NOMO-1 (cell line): ENCODE measurements at regions not wholly inside any gene's neighbourhood (a gene's known extent, or its start where the extent isn't known, plus 50 kb on each side); places are given as distances from the start of the nearest gene placed in this dataset.
"Not testable (repeated sequence)": the region's sequence is repeated elsewhere in the genome, so short reads cannot be mapped to it uniquely, and the experiment has no call there.

ENCODE experiments used
- DNase-seq, 2 experiments: peaks; one replicate each; lab custom pipeline; 2025; ENCODE audit not compliant: unreplicated experiment in 2 of 2; lab: John Stamatoyannopoulos, UW

- DNase-seq: no peak
Measured at GRCh38 chr1:118578276-118578675, 393.2 kb upstream of the SPAG17 start.

- DNase-seq: no peak
Measured at GRCh38 chr1:118575060-118575459, 390.0 kb upstream of the SPAG17 start.

GRCh38 chr1:118564961-118565703 lies 380.1 kb upstream of the SPAG17 start:
- no peak for DNase-seq

- DNase-seq: peak; percentile 38 to 60
Measured at GRCh38 chr1:118563981-118564951, 379.2 kb upstream of the SPAG17 start.

GRCh38 chr1:118558933-118559332 lies 373.9 kb upstream of the SPAG17 start:
- no peak for DNase-seq

GRCh38 chr1:118556936-118557335 lies 371.9 kb upstream of the SPAG17 start:
- DNase-seq: no peak

- no peak for DNase-seq
Measured at GRCh38 chr1:118555638-118556037, 370.6 kb upstream of the SPAG17 start.

GRCh38 chr1:118535901-118536300 lies 350.9 kb upstream of the SPAG17 start:
- no peak for DNase-seq

- not testable (repeated sequence) for DNase-seq
Measured at GRCh38 chr1:118511922-118512321, 326.9 kb upstream of the SPAG17 start.

- no peak for DNase-seq
Measured at GRCh38 chr1:118504867-118505266, 319.8 kb upstream of the SPAG17 start.

- no peak for DNase-seq
Measured at GRCh38 chr1:118504221-118504644, 319.2 kb upstream of the SPAG17 start.

- DNase-seq: no peak
Measured at GRCh38 chr1:118503752-118504151, 318.7 kb upstream of the SPAG17 start.

- DNase-seq: no peak
Measured at GRCh38 chr1:118494998-118495397, 310.0 kb upstream of the SPAG17 start.

- no peak for DNase-seq
Measured at GRCh38 chr1:118488787-118489186, 303.8 kb upstream of the SPAG17 start.

GRCh38 chr1:118487932-118488331 lies 302.9 kb upstream of the SPAG17 start:
- no peak for DNase-seq

- DNase-seq: no peak
Measured at GRCh38 chr1:118487091-118487490, 302.1 kb upstream of the SPAG17 start.

- no peak for DNase-seq
Measured at GRCh38 chr1:118486199-118486598, 301.2 kb upstream of the SPAG17 start.

- DNase-seq: no peak
Measured at GRCh38 chr1:118485757-118486156, 300.7 kb upstream of the SPAG17 start.

GRCh38 chr1:118484893-118485292 lies 299.9 kb upstream of the SPAG17 start:
- DNase-seq: no peak

- no peak for DNase-seq
Measured at GRCh38 chr1:118483245-118484006, 298.4 kb upstream of the SPAG17 start.

- DNase-seq: no peak
Measured at GRCh38 chr1:118481126-118481525, 296.1 kb upstream of the SPAG17 start.
